Activated CD4-positive, alpha-beta T cell treated with anti-CD3 and anti-CD28 coated beads, Interleukin-2, Interleukin-6, amounts not matched to agents 100 ng/mL and 50 ng/mL, durations not matched to agents 16 hours and 8 hours (primary cell): ENCODE measurements at regions not wholly inside any gene's neighbourhood (a gene's known extent, or its start where the extent isn't known, plus 50 kb on each side); places are given as distances from the start of the nearest gene placed in this dataset.

ENCODE experiments used
- DNase-seq: peaks from one replicate; pipeline ENCODE4 v3.0.0-alpha.2; 2020

GRCh38 chr1:216794586-216794985 lies 71.4 kb upstream of the ESRRG start:
- no peak for DNase-seq

DNA sequence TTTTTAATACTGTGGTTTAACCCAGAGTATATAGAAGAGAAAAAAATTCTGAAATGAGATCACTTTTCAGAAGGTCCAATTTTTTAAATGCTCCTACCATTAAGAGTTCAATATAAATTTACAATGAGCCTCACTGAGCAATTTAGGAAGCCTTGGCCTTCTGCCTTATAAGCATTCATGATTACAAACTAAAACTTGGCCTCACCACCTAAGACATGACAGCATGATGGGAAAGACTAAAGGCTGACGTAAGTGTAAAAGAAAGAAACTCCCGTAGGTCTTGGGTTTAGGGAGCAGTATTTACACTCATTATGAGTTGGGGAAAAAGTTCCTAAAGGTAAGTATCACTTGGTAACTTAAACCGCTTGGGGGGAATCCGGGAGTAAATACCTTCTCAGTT lies 70.7 kb upstream of the ESRRG start:
- no peak for DNase-seq

DNA sequence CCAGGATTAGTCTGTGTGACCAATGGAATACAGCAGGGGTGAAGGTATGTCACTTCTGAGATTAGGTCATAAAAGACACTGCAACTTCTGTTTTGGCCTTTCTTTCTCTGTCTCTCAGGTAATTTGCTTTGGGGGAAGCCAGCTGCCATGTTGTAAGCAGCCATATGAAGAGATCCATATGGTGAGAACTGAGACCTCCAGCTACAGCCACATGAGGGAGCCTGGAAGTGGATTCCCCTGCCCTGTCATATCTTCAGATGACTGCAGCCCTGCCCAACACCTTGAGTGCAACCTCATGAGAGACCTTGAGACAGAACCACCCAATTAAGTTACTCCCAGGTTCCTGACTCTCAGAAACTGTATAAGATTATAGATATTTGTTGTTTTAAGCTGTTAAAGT lies 70.1 kb upstream of the ESRRG start:
- no peak for DNase-seq

DNA sequence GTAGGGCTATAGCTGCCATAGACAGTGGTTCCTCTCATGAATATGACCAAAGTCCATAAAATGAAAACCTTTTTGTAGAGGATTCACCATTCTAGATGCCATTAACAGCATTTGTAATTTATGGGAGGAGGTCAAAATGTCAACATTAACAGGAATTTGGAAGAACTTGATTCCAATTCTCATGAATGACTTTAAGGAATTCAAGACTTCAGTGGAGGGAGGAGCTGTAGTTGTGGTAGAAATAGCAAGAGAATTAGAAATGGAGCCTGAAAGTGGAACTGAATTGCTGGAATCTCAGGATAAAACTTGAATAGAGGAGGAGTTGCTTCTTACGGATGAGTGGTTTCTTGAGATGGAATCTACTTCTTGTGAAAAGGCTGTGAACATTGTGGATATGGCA lies 65.4 kb upstream of the ESRRG start:
- no peak for DNase-seq

DNA sequence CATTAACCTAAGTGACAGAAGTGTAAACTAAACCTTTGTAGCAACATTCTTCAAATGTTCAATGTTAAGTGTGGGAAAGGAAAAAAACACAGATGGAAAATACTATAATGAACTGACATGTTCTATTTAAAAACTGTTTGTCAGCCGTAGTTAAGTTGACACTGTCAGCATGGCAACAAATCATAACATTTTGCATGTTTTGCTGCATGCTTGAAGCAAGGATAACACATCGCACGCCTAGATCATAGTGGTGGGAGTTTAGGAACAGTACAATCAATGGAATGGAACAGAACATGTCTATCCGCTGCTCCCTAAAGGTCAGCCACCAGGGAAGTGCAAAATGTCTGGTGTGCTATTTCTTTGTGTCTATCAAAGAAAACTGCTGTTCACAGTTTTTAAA lies 62.5 kb upstream of the ESRRG start:
- no peak for DNase-seq

DNA sequence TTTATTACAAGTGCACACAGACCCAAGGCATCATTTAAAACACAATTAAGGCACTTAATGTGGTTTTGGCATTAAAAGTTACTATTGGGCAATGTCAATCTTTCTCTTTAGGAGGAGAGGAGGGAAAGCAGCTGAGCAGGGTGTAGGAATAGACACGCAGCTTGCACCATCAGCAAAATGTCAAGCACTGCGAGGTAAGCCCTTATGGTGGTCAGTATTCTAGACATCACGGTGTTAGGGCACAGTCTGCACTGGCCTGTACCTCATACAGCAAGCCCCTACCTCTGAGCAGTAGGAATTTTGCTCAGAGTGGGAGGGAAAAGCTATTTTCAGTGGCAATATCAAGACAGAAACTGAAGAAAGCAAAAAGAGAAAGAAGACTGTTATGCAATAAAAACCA lies 62.0 kb upstream of the ESRRG start:
- DNase-seq, result no peak

- DNase-seq, result no peak
These were observed 56.5 kb upstream of the ESRRG start for GRCh38 chr1:216779686-216780085.

- no peak for DNase-seq
These were observed 55.5 kb upstream of the ESRRG start for GRCh38 chr1:216778737-216779136.

- no peak for DNase-seq
These were observed 53.9 kb upstream of the ESRRG start for GRCh38 chr1:216777148-216777547.
